ENCODE measurements at regions not wholly inside any gene's neighbourhood (a gene's known extent, or its start where the extent isn't known, plus 50 kb on each side); places are given as distances from the start of the nearest gene placed in this dataset.

GRCh38 chr9:109961626-109962025 is 181.6 kb downstream of the PALM2AKAP2 start:
- DNase-seq (ENCODE audit: extremely low spot score): no peak
- TF ChIP-seq ZNF384 (IDR thresholded peaks at IDR 0.05) (no peak), HDGF (IDR thresholded peaks at IDR 0.05; ENCODE audit: borderline replicate concordance) (no peak), CTBP1 (IDR thresholded peaks at IDR 0.05; ENCODE audit: borderline replicate concordance) (no peak), NFRKB (IDR thresholded peaks at IDR 0.05) (no peak), ELF4 (IDR thresholded peaks at IDR 0.05) (no peak)
- CTCF ChIA-PET: no interaction called here
- POLR2A ChIA-PET: no interaction called here

GRCh38 chr9:109962215-109962614 is 182.2 kb downstream of the PALM2AKAP2 start:
- ChIA-PET POLR2A (no interaction called here), CTCF (no interaction called here)
- DNase-seq (ENCODE audit: extremely low spot score): no peak
- no peak for TF ChIP-seq PKNOX1 (IDR thresholded peaks at IDR 0.05)
- no peak for TF ChIP-seq SUZ12 (IDR thresholded peaks at IDR 0.05)
- no peak for TF ChIP-seq SP1 (IDR thresholded peaks at IDR 0.05)
- TF ChIP-seq FOXA1 (IDR thresholded peaks at IDR 0.05): no peak
- TF ChIP-seq NFRKB (IDR thresholded peaks at IDR 0.05): no peak
- TF ChIP-seq FOXK2 (IDR thresholded peaks at IDR 0.05): no peak

GRCh38 chr9:109963079-109963478 is 183.1 kb downstream of the PALM2AKAP2 start:
- ChIA-PET CTCF (no interaction called here), POLR2A (interaction anchor here (0.6 kb wide), 1 partner anchor 21 kb away, joined by 3 read pairs; no protein-coding TSS in a partner anchor)
- no peak for TF ChIP-seq LEF1 (IDR thresholded peaks at IDR 0.05; ENCODE audit: borderline replicate concordance)
- no peak for TF ChIP-seq ELF4 (IDR thresholded peaks at IDR 0.05)
- TF ChIP-seq FOXA1 (IDR thresholded peaks at IDR 0.05): no peak
- no peak for TF ChIP-seq TARDBP (IDR thresholded peaks at IDR 0.05)
- no peak for TF ChIP-seq FOXM1 (IDR thresholded peaks at IDR 0.05; ENCODE audit: borderline replicate concordance)
- TF ChIP-seq SUZ12 (IDR thresholded peaks at IDR 0.05): no peak
- TF ChIP-seq NFRKB (IDR thresholded peaks at IDR 0.05): no peak
- TF ChIP-seq L3MBTL2 (conservative IDR thresholded peaks at IDR 0.05): no peak
- TF ChIP-seq ARNT (IDR thresholded peaks at IDR 0.05): no peak
- TF ChIP-seq PKNOX1 (IDR thresholded peaks at IDR 0.05): no peak
- TF ChIP-seq CTBP1 (IDR thresholded peaks at IDR 0.05; ENCODE audit: borderline replicate concordance): no peak
- no peak for TF ChIP-seq BHLHE40 (IDR thresholded peaks at IDR 0.05; ENCODE audit: borderline replicate concordance)
- no peak for TF ChIP-seq SP1 (IDR thresholded peaks at IDR 0.05)
- TF ChIP-seq HDGF (IDR thresholded peaks at IDR 0.05; ENCODE audit: borderline replicate concordance): no peak
- TF ChIP-seq FOXK2 (IDR thresholded peaks at IDR 0.05): no peak
- TF ChIP-seq ZNF384 (IDR thresholded peaks at IDR 0.05): no peak
- no peak for DNase-seq (ENCODE audit: extremely low spot score)

GRCh38 chr9:109966643-109967368 is 186.8 kb downstream of the PALM2AKAP2 start:
- TF ChIP-seq ARNT (IDR thresholded peaks at IDR 0.05): no peak
- TF ChIP-seq BHLHE40 (IDR thresholded peaks at IDR 0.05; ENCODE audit: borderline replicate concordance): no peak
- TF ChIP-seq L3MBTL2 (conservative IDR thresholded peaks at IDR 0.05): no peak
- no peak for TF ChIP-seq ELF4 (IDR thresholded peaks at IDR 0.05)
- no peak for TF ChIP-seq SP1 (IDR thresholded peaks at IDR 0.05)
- TF ChIP-seq LEF1 (IDR thresholded peaks at IDR 0.05; ENCODE audit: borderline replicate concordance): no peak
- TF ChIP-seq HDGF (IDR thresholded peaks at IDR 0.05; ENCODE audit: borderline replicate concordance): no peak
- no peak for TF ChIP-seq ZNF384 (IDR thresholded peaks at IDR 0.05)
- TF ChIP-seq TARDBP (IDR thresholded peaks at IDR 0.05): no peak
- TF ChIP-seq FOXK2 (IDR thresholded peaks at IDR 0.05): no peak
- TF ChIP-seq FOXA1 (IDR thresholded peaks at IDR 0.05): no peak
- no peak for TF ChIP-seq NFRKB (IDR thresholded peaks at IDR 0.05)
- TF ChIP-seq SUZ12 (IDR thresholded peaks at IDR 0.05): no peak
- no peak for TF ChIP-seq PKNOX1 (IDR thresholded peaks at IDR 0.05)
- no peak for TF ChIP-seq CTBP1 (IDR thresholded peaks at IDR 0.05; ENCODE audit: borderline replicate concordance)
- ChIA-PET POLR2A (no interaction called here), CTCF (interaction anchor here (0.5 to 0.7 kb wide), 2 partner anchors 16 to 1435 kb away, joined by 3 read pairs; no protein-coding TSS in a partner anchor)
- no peak for DNase-seq (ENCODE audit: extremely low spot score)

- POLR2A ChIA-PET: no interaction called here
- DNase-seq (ENCODE audit: extremely low spot score): no peak
- CTCF ChIA-PET: no interaction called here
- TF ChIP-seq HDGF (IDR thresholded peaks at IDR 0.05; ENCODE audit: borderline replicate concordance) (no peak), SP1 (IDR thresholded peaks at IDR 0.05) (no peak), SUZ12 (IDR thresholded peaks at IDR 0.05) (no peak), FOXK2 (IDR thresholded peaks at IDR 0.05) (no peak), CTBP1 (IDR thresholded peaks at IDR 0.05; ENCODE audit: borderline replicate concordance) (no peak), FOXM1 (IDR thresholded peaks at IDR 0.05; ENCODE audit: borderline replicate concordance) (no peak), PKNOX1 (IDR thresholded peaks at IDR 0.05) (no peak), ARNT (IDR thresholded peaks at IDR 0.05) (no peak), NFRKB (IDR thresholded peaks at IDR 0.05) (no peak), BHLHE40 (IDR thresholded peaks at IDR 0.05; ENCODE audit: borderline replicate concordance) (no peak)
Measured at GRCh38 chr9:109967651-109968642, 187.9 kb downstream of the PALM2AKAP2 start.
